ENCODE measurements at regions not wholly inside any gene's neighbourhood (a gene's known extent, or its start where the extent isn't known, plus 50 kb on each side); places are given as distances from the start of the nearest gene placed in this dataset.

- no peak for DNase-seq (ENCODE audit: low read depth)
- H3K4me3 ChIP-seq (ENCODE audit: low read length): no peak overlapping the region
- TF ChIP-seq CTCF (IDR thresholded peaks at IDR 0.05; ENCODE audit: insufficient read depth, low read depth, low read length, missing control alignments): no peak
Measured at GRCh38 chrX:126886997-126887396, 67.5 kb downstream of the PRR32 start.

- TF ChIP-seq CTCF (IDR thresholded peaks at IDR 0.05; ENCODE audit: insufficient read depth, low read depth, low read length, missing control alignments): no peak
- no peak overlapping the region for H3K4me3 ChIP-seq (ENCODE audit: low read length)
- no peak for DNase-seq (ENCODE audit: low read depth)
Measured at GRCh38 chrX:126900937-126901336, 81.4 kb downstream of the PRR32 start.

GRCh38 chrX:126929071-126929470 lies 109.5 kb downstream of the PRR32 start:
- no peak for DNase-seq (ENCODE audit: low read depth)
- H3K4me3 ChIP-seq (ENCODE audit: low read length): no peak overlapping the region
- no peak for TF ChIP-seq CTCF (IDR thresholded peaks at IDR 0.05; ENCODE audit: insufficient read depth, low read depth, low read length, missing control alignments)

- TF ChIP-seq CTCF (IDR thresholded peaks at IDR 0.05; ENCODE audit: insufficient read depth, low read depth, low read length, missing control alignments): no peak
- H3K4me3 ChIP-seq (ENCODE audit: low read length): no peak overlapping the region
- no peak for DNase-seq (ENCODE audit: low read depth)
Measured at GRCh38 chrX:126967225-126967624, 147.7 kb downstream of the PRR32 start.

- H3K4me3 ChIP-seq (ENCODE audit: low read length): no peak overlapping the region
- DNase-seq (ENCODE audit: low read depth): no peak
- TF ChIP-seq CTCF (IDR thresholded peaks at IDR 0.05; ENCODE audit: insufficient read depth, low read depth, low read length, missing control alignments): no peak
Measured at GRCh38 chrX:126982158-126982557, 162.6 kb downstream of the PRR32 start.

GRCh38 chrX:126985027-126985426 lies 165.5 kb downstream of the PRR32 start:
- H3K4me3 ChIP-seq (ENCODE audit: low read length): no peak overlapping the region
- DNase-seq (ENCODE audit: low read depth): no peak
- TF ChIP-seq CTCF (IDR thresholded peaks at IDR 0.05; ENCODE audit: insufficient read depth, low read depth, low read length, missing control alignments): no peak

GRCh38 chrX:126985981-126986380 lies 166.5 kb downstream of the PRR32 start:
- TF ChIP-seq CTCF (IDR thresholded peaks at IDR 0.05; ENCODE audit: insufficient read depth, low read depth, low read length, missing control alignments): no peak
- no peak for DNase-seq (ENCODE audit: low read depth)

More at GRCh38 chrX:126985981-126986380, 166.5 kb downstream of the PRR32 start:
- no peak overlapping the region for H3K4me3 ChIP-seq (ENCODE audit: low read length)

Data from epithelial cell of esophagus (primary cell).